Activated CD8-positive, alpha-beta memory T cell treated with anti-CD3 and anti-CD28 coated beads for 36 hours (primary cell): ENCODE measurements at regions not wholly inside any gene's neighbourhood (a gene's known extent, or its start where the extent isn't known, plus 50 kb on each side); places are given as distances from the start of the nearest gene placed in this dataset.
"Not testable (repeated sequence)": the region's sequence is repeated elsewhere in the genome, so short reads cannot be mapped to it uniquely, and the experiment has no call there.

Experiments
- CTCF ChIA-PET: fragments of 350-600 bp; sonication (Branson Sonifier 250); formaldehyde crosslinking; loops from one replicate; lab custom pipeline; 2021; ENCODE audit warnings: antibody characterized with exemption; lab: Charles Lee
- POLR2A ChIA-PET: fragments of 350-600 bp; sonication (Branson Sonifier 250); formaldehyde crosslinking; loops from one replicate; lab custom pipeline; 2021; ENCODE audit warnings: antibody characterized with exemption; lab: Charles Lee

- CTCF ChIA-PET, result no interaction called here
- POLR2A ChIA-PET, result no interaction called here
These were observed 489.4 kb upstream of the ZP4 start for GRCh38 chr1:238380167-238380566.

- POLR2A ChIA-PET, result not testable (repeated sequence)
- CTCF ChIA-PET, result interaction anchor here (0.7 kb wide), 1 partner anchor 1805 kb away, joined by 4 read pairs; no protein-coding TSS in a partner anchor
These were observed 488.7 kb upstream of the ZP4 start for GRCh38 chr1:238379446-238379845.

- ChIA-PET POLR2A (no interaction called here), CTCF (no interaction called here)
These were observed 486.7 kb upstream of the ZP4 start for GRCh38 chr1:238377280-238377919.

GRCh38 chr1:238370599-238370998 lies 479.9 kb upstream of the ZP4 start:
- POLR2A ChIA-PET, result no interaction called here
- CTCF ChIA-PET, result no interaction called here

- CTCF ChIA-PET, result interaction anchor here (0.7 kb wide), 1 partner anchor 541 kb away, joined by 3 read pairs; no protein-coding TSS in a partner anchor
- POLR2A ChIA-PET, result no interaction called here
These were observed 473.6 kb upstream of the ZP4 start for GRCh38 chr1:238364214-238364892.

- CTCF ChIA-PET, result no interaction called here
These were observed 469.8 kb upstream of the ZP4 start for GRCh38 chr1:238360474-238360873.

GRCh38 chr1:238350471-238350870 lies 459.7 kb upstream of the ZP4 start:
- CTCF ChIA-PET, result no interaction called here
- POLR2A ChIA-PET, result no interaction called here

More at GRCh38 chr1:238360474-238360873, 469.8 kb upstream of the ZP4 start:
- POLR2A ChIA-PET, result no interaction called here

- CTCF ChIA-PET, result no interaction called here
- POLR2A ChIA-PET, result no interaction called here
These were observed 455.6 kb upstream of the ZP4 start for GRCh38 chr1:238346340-238346739.

- POLR2A ChIA-PET, result no interaction called here
- CTCF ChIA-PET, result no interaction called here
These were observed 455.1 kb upstream of the ZP4 start for GRCh38 chr1:238345837-238346236.

GRCh38 chr1:238343852-238344251 lies 453.1 kb upstream of the ZP4 start:
- ChIA-PET CTCF (no interaction called here), POLR2A (no interaction called here)

GRCh38 chr1:238341395-238341794 lies 450.7 kb upstream of the ZP4 start:
- POLR2A ChIA-PET, result no interaction called here
- CTCF ChIA-PET, result no interaction called here

- ChIA-PET POLR2A (no interaction called here), CTCF (no interaction called here)
These were observed 450.3 kb upstream of the ZP4 start for GRCh38 chr1:238340989-238341388.

GRCh38 chr1:238336531-238336930 lies 445.8 kb upstream of the ZP4 start:
- ChIA-PET POLR2A (no interaction called here), CTCF (no interaction called here)

GRCh38 chr1:238334170-238334569 lies 443.4 kb upstream of the ZP4 start:
- ChIA-PET CTCF (no interaction called here), POLR2A (no interaction called here)

- ChIA-PET POLR2A (no interaction called here), CTCF (no interaction called here)
These were observed 440.8 kb upstream of the ZP4 start for GRCh38 chr1:238331557-238331956.

- POLR2A ChIA-PET, result no interaction called here
- CTCF ChIA-PET, result no interaction called here
These were observed 438.9 kb upstream of the ZP4 start for GRCh38 chr1:238329671-238330070.

GRCh38 chr1:238327033-238327432 lies 436.3 kb upstream of the ZP4 start:
- POLR2A ChIA-PET, CTCF ChIA-PET: not testable (repeated sequence)

- CTCF ChIA-PET, POLR2A ChIA-PET: not testable (repeated sequence)
These were observed 435.8 kb upstream of the ZP4 start for GRCh38 chr1:238326479-238326878.

- ChIA-PET POLR2A (no interaction called here), CTCF (interaction anchor here (0.6 kb wide), 1 partner anchor 640 kb away, joined by 4 read pairs; no protein-coding TSS in a partner anchor)
These were observed 433.6 kb upstream of the ZP4 start for GRCh38 chr1:238324211-238324864.

GRCh38 chr1:238323490-238323889 lies 432.8 kb upstream of the ZP4 start:
- POLR2A ChIA-PET, result no interaction called here
- CTCF ChIA-PET, result no interaction called here

- POLR2A ChIA-PET, result no interaction called here
- CTCF ChIA-PET, result no interaction called here
These were observed 429.2 kb upstream of the ZP4 start for GRCh38 chr1:238319957-238320356.
